Fibroblast of upper back skin (primary cell): ENCODE measurements at regions not wholly inside any gene's neighbourhood (a gene's known extent, or its start where the extent isn't known, plus 50 kb on each side); places are given as distances from the start of the nearest gene placed in this dataset.
A peak's percentile ranks its signal among the peaks of the same experiment; 100 is the strongest.

Experiments
- DNase-seq: peaks from one replicate; pipeline ENCODE4 v3.0.0-alpha.2; 2013

- no peak for DNase-seq
Observed at GRCh38 chr17:79468183-79468944, 142.5 kb downstream of the RBFOX3 start.

GRCh38 chr17:79466562-79467350 is 144.1 kb downstream of the RBFOX3 start:
- no peak for DNase-seq

GRCh38 chr17:79465681-79466025 is 145.2 kb downstream of the RBFOX3 start:
- DNase-seq: no peak

- no peak for DNase-seq
Observed at GRCh38 chr17:79465011-79465680, 145.7 kb downstream of the RBFOX3 start.

- DNase-seq: no peak
Observed at GRCh38 chr17:79464318-79465010, 146.4 kb downstream of the RBFOX3 start.

- DNase-seq: no peak
Observed at GRCh38 chr17:79463421-79464317, 147.2 kb downstream of the RBFOX3 start.

GRCh38 chr17:79461041-79461440 is 149.8 kb downstream of the RBFOX3 start:
- peak; percentile 87 for DNase-seq

- no peak for DNase-seq
Observed at GRCh38 chr17:79459846-79460245, 151.0 kb downstream of the RBFOX3 start.

- DNase-seq: no peak
Observed at GRCh38 chr17:79459003-79459655, 151.7 kb downstream of the RBFOX3 start.

GRCh38 chr17:79458356-79458755 is 152.5 kb downstream of the RBFOX3 start:
- no peak for DNase-seq

GRCh38 chr17:79457889-79458288 is 153.0 kb downstream of the RBFOX3 start:
- no peak for DNase-seq

- DNase-seq: no peak
Observed at GRCh38 chr17:79457376-79457775, 153.5 kb downstream of the RBFOX3 start.

GRCh38 chr17:79455636-79456035 is 155.2 kb downstream of the RBFOX3 start:
- DNase-seq: no peak

GRCh38 chr17:79454826-79455225 is 156.0 kb downstream of the RBFOX3 start:
- DNase-seq: no peak

GRCh38 chr17:79453481-79453880 is 157.4 kb downstream of the RBFOX3 start:
- DNase-seq: no peak

GRCh38 chr17:79452706-79453105 is 158.1 kb downstream of the RBFOX3 start:
- no peak for DNase-seq

- DNase-seq: no peak
Observed at GRCh38 chr17:79451167-79451566, 159.7 kb downstream of the RBFOX3 start.

GRCh38 chr17:79446399-79447009 is 164.3 kb downstream of the RBFOX3 start:
- no peak for DNase-seq

GRCh38 chr17:79444198-79444597 is 166.7 kb downstream of the RBFOX3 start:
- DNase-seq: no peak

GRCh38 chr17:79443026-79443425 is 167.8 kb downstream of the RBFOX3 start:
- DNase-seq: no peak
